Retinal pigment epithelial cell (primary cell): ENCODE measurements at regions not wholly inside any gene's neighbourhood (a gene's known extent, or its start where the extent isn't known, plus 50 kb on each side); places are given as distances from the start of the nearest gene placed in this dataset.
"Not testable (repeated sequence)": the region's sequence is repeated elsewhere in the genome, so short reads cannot be mapped to it uniquely, and the experiment has no call there.

ENCODE experiments used
- DNase-seq: peaks from one replicate; pipeline ENCODE4 v3.0.0-alpha.2; 2010; ENCODE audit warnings: low read depth
- H3K4me3 ChIP-seq: 2 replicates; pipeline ENCODE4 v1.5.1; 2011; ENCODE audit warnings: mild to moderate bottlenecking, low read length, control low read depth, moderate library complexity
- CTCF ChIP-seq: conservative IDR thresholded peaks from 2 replicates; pipeline ENCODE4 v1.5.1; 2011; ENCODE audit warnings: low read depth, low read length, control low read depth, inconsistent platforms

GRCh38 chr7:16369855-16370254 is 51.5 kb downstream of the CRPPA start:
- no peak for DNase-seq
- no peak for TF ChIP-seq CTCF
- H3K4me3 ChIP-seq: no peak overlapping the region

- not testable (repeated sequence) for DNase-seq, H3K4me3 ChIP-seq
Observed at GRCh38 chr7:16369309-16369708, 52.0 kb downstream of the CRPPA start.

- H3K4me3 ChIP-seq: no peak overlapping the region
- DNase-seq: no peak
- no peak for TF ChIP-seq CTCF
Observed at GRCh38 chr7:16368885-16369284, 52.5 kb downstream of the CRPPA start.

- no peak for TF ChIP-seq CTCF
- H3K4me3 ChIP-seq: no peak overlapping the region
- no peak for DNase-seq
Observed at GRCh38 chr7:16367115-16367514, 54.2 kb downstream of the CRPPA start.

GRCh38 chr7:16365952-16366351 is 55.4 kb downstream of the CRPPA start:
- no peak for TF ChIP-seq CTCF
- DNase-seq: no peak
- H3K4me3 ChIP-seq: no peak overlapping the region

- TF ChIP-seq CTCF: no peak
- H3K4me3 ChIP-seq: no peak overlapping the region
- no peak for DNase-seq
Observed at GRCh38 chr7:16365177-16365576, 56.2 kb downstream of the CRPPA start.

- H3K4me3 ChIP-seq: no peak overlapping the region
- TF ChIP-seq CTCF: no peak
- no peak for DNase-seq
Observed at GRCh38 chr7:16359216-16359615, 62.1 kb downstream of the CRPPA start.

GRCh38 chr7:16357921-16358320 is 63.4 kb downstream of the CRPPA start:
- DNase-seq: no peak
- no peak overlapping the region for H3K4me3 ChIP-seq
- no peak for TF ChIP-seq CTCF
